T-helper 2 cell treated with Interferon-gamma antibody and Interleukin-4, amounts not matched to agents 5 μg/mL and 100 μg/mL, for 36 hours (primary cell): ENCODE measurements at regions not wholly inside any gene's neighbourhood (a gene's known extent, or its start where the extent isn't known, plus 50 kb on each side); places are given as distances from the start of the nearest gene placed in this dataset.
"Not testable (repeated sequence)": the region's sequence is repeated elsewhere in the genome, so short reads cannot be mapped to it uniquely, and the experiment has no call there.

Experiments
- DNase-seq: peaks from one replicate; pipeline ENCODE4 v3.0.0; 2021; ENCODE audit warnings: low spot score
- H3K27ac Mint-ChIP-seq: one replicate; pipeline ENCODE4 v1.8.0; 2021; ENCODE audit warnings: mild to moderate bottlenecking, mixed read lengths
- H3K27me3 Mint-ChIP-seq: one replicate; pipeline ENCODE4 v1.8.0; 2021; ENCODE audit warnings: low read depth, mixed read lengths
- H3K36me3 Mint-ChIP-seq: one replicate; pipeline ENCODE4 v1.8.0; 2021; ENCODE audit warnings: low read depth, mixed read lengths
- H3K4me1 Mint-ChIP-seq: one replicate; pipeline ENCODE4 v1.8.0; 2021; ENCODE audit warnings: low read depth, mixed read lengths
- H3K4me3 Mint-ChIP-seq: one replicate; pipeline ENCODE4 v1.8.0; 2022; ENCODE audit warnings: mild to moderate bottlenecking, moderate library complexity, mixed read lengths
- H3K9me3 Mint-ChIP-seq: one replicate; pipeline ENCODE4 v1.8.0; 2021; ENCODE audit warnings: mixed read lengths

DNA sequence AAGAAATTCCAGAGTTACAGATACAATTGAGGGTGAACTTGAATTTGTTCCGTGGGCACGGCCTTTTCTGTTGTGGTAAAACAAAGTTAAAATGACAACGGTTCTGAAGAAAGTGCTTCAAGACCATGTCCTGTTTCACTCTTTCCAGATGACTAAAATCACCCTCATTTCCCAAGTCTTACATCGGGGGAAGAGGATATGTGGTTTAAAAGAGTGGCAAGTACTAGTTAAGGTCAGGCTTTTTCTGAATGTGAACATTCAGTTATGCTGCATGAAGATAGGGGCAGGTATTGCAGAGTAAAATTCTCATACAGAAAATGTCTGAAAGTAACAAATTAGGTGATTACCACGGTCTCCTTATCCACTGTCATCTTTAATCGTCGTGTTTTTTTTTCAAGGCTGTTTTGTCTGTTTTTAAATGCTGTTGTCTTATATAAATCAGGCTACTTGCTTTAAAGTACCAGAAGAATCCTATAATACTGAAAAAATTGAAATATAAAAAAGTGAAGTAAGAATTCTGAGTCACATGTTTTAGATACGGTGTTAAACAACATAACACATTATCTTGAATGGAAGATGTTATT, 236.6 kb upstream of the PLGLB2 start:
- H3K9me3 Mint-ChIP-seq, DNase-seq, H3K27me3 Mint-ChIP-seq, H3K36me3 Mint-ChIP-seq: not testable (repeated sequence)
- Mint-ChIP-seq H3K27ac (peak overlapping the region; percentile 85), H3K4me1 (peaks cover 13% of the 10 kb centered on the region), H3K4me3 (peak overlapping the region; percentile 56)

GRCh38 chr2:87512864-87513530, 234.9 kb upstream of the PLGLB2 start:
- Mint-ChIP-seq H3K4me1 (peaks cover 22% of the 10 kb centered on the region), H3K27ac (peak overlapping the region; percentile 67), H3K4me3 (peak overlapping the region; percentile 18)
- DNase-seq, H3K27me3 Mint-ChIP-seq, H3K9me3 Mint-ChIP-seq, H3K36me3 Mint-ChIP-seq: not testable (repeated sequence)

- not testable (repeated sequence) for H3K9me3 Mint-ChIP-seq, H3K27me3 Mint-ChIP-seq, DNase-seq, H3K27ac Mint-ChIP-seq, H3K4me3 Mint-ChIP-seq, H3K36me3 Mint-ChIP-seq
- H3K4me1 Mint-ChIP-seq = peaks cover 21% of the 10 kb centered on the region
Observed at GRCh38 chr2:87514034-87514433, 233.9 kb upstream of the PLGLB2 start.

- not testable (repeated sequence) for H3K36me3 Mint-ChIP-seq, H3K27ac Mint-ChIP-seq, DNase-seq, H3K4me3 Mint-ChIP-seq, H3K27me3 Mint-ChIP-seq, H3K9me3 Mint-ChIP-seq
- peaks cover 21% of the 10 kb centered on the region for H3K4me1 Mint-ChIP-seq
Observed at GRCh38 chr2:87514515-87514914, 233.4 kb upstream of the PLGLB2 start.

GRCh38 chr2:87515226-87515625, 232.7 kb upstream of the PLGLB2 start:
- not testable (repeated sequence) for H3K36me3 Mint-ChIP-seq, DNase-seq, H3K9me3 Mint-ChIP-seq, H3K27me3 Mint-ChIP-seq
- peak overlapping the region; percentile 75 for H3K4me3 Mint-ChIP-seq
- peaks cover 21% of the 10 kb centered on the region for H3K4me1 Mint-ChIP-seq
- peak overlapping the region; percentile 92 for H3K27ac Mint-ChIP-seq

- DNase-seq, H3K36me3 Mint-ChIP-seq, H3K9me3 Mint-ChIP-seq, H3K27ac Mint-ChIP-seq, H3K27me3 Mint-ChIP-seq, H3K4me3 Mint-ChIP-seq: not testable (repeated sequence)
- peaks cover 18% of the 10 kb centered on the region for H3K4me1 Mint-ChIP-seq
Observed at GRCh38 chr2:87515875-87516274, 232.0 kb upstream of the PLGLB2 start.

DNA sequence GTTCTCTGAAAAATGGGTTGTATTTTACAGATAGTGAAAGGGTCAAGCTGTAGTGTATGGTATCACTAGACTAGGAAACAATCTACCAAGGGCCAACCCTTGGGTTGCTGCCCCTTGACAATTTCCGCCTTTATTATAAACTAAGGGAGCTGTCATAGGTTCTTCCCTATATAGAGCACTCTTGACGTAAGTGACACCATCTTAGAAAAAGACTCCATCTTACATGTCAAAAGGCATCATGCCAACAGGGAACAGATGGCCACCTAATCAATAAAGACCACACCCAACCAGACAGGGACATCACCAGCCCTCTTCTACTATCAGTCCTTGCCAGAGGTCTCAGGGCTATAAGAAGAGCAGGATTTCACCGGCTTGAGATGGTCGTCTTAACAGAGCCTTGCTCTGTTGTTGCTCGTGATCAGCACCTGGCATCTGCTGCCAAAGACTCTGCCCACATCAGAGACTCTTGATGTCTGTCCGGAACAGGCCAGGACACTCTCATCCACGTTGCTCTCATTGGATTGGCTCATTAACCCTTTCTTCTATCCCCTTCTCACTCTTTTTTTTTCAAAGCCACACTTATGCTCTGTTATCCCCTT, 231.4 kb upstream of the PLGLB2 start:
- Mint-ChIP-seq H3K4me1 (peaks cover 20% of the 10 kb centered on the region), H3K27ac (peak overlapping the region; percentile 15)
- not testable (repeated sequence) for H3K36me3 Mint-ChIP-seq, H3K4me3 Mint-ChIP-seq, DNase-seq, H3K27me3 Mint-ChIP-seq, H3K9me3 Mint-ChIP-seq

DNA sequence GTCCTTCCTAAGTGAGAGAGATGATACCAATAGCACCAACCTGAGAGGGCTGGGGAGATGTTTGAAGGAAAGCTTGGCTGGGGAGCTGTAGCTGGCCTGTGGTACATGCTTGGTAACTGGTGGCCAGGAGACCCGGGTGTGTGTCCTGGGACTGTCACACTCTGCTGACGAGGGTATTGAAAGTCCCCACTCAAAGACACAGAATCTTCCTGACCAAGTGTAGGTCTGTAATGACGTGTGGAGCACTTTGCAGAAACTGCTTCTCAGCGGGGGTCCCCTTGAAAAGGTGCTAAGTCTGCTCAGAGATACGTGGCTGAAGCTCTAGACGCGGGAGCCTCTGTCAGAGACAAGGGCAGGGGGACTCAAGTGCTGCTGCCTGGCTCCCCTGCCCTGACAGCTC, 230.4 kb upstream of the PLGLB2 start:
- H3K27ac Mint-ChIP-seq, DNase-seq, H3K27me3 Mint-ChIP-seq, H3K4me3 Mint-ChIP-seq, H3K9me3 Mint-ChIP-seq: not testable (repeated sequence)
- Mint-ChIP-seq H3K4me1 (peaks cover 22% of the 10 kb centered on the region), H3K36me3 (peaks cover 13% of the 10 kb centered on the region)

- not testable (repeated sequence) for H3K4me3 Mint-ChIP-seq, H3K27me3 Mint-ChIP-seq, H3K9me3 Mint-ChIP-seq, H3K27ac Mint-ChIP-seq, DNase-seq
- peaks cover 13% of the 10 kb centered on the region for H3K36me3 Mint-ChIP-seq
- peaks cover 22% of the 10 kb centered on the region for H3K4me1 Mint-ChIP-seq
Observed at GRCh38 chr2:87518066-87518465, 229.8 kb upstream of the PLGLB2 start.

DNA sequence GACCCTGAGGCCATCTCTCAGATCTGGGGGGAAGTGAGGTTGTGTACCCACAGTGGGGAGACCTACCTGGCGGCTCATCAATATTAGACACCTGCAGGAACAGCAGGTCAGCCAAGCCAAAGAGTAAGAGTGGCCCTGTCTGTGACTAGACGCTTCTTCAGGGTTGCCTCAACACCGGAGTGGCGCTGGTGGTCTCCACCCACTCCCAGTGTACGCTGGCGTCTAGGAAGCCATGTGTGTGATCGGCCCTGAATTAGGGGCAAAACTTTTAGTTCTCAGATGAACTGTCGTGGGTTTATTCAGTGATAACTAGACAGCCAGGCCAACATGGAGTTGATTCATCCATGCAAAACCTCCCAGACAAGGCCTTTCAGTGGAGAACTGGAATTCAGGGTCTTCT, 229.3 kb upstream of the PLGLB2 start:
- H3K4me1 Mint-ChIP-seq = peaks cover 22% of the 10 kb centered on the region
- not testable (repeated sequence) for H3K27me3 Mint-ChIP-seq, H3K9me3 Mint-ChIP-seq, H3K27ac Mint-ChIP-seq, DNase-seq
- peaks cover 14% of the 10 kb centered on the region for H3K36me3 Mint-ChIP-seq
- H3K4me3 Mint-ChIP-seq = peak overlapping the region; percentile 18

DNA sequence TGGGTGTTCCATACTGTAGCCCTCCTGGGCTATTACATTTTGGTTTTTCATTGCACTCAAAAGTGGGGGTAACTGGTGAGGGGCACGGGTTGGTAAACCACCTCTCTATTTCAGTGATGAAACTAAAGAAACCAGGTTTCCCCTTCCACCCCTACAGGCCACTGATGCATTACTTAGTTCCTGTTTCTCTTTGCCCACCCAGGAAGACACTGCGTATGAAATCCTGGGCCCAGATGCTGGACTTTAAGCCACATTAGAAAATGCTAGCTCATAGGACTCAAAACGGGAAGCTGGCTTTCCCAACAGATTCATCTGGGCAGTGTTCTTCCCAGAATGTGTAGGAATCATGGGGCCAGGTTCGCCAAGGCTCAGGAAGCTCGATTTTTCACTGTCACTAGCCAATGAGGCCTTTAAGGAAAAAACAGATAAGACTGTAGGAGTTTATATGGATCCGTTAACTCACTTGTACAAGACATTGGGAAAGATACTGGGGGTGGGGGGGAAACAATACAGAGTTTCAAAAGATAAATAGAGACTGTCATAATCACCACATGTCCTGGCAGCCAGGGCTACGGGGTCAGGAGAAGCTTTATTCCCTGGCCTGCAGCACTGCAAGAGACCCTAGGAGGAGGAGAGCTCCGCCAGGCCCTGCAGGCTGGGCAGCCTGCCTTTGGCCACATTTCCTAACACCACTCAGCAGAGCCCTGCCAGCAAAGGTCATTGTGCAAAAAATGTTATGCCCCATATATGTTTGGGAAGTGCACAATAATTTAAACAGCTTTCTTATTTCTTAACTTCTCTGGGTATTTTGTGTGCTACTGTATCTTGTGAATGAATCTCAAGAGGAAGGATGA, 228.5 kb upstream of the PLGLB2 start:
- not testable (repeated sequence) for H3K27ac Mint-ChIP-seq, DNase-seq, H3K4me3 Mint-ChIP-seq, H3K27me3 Mint-ChIP-seq, H3K9me3 Mint-ChIP-seq
- Mint-ChIP-seq H3K4me1 (peaks cover 22% of the 10 kb centered on the region), H3K36me3 (peaks cover 14% of the 10 kb centered on the region)

DNA sequence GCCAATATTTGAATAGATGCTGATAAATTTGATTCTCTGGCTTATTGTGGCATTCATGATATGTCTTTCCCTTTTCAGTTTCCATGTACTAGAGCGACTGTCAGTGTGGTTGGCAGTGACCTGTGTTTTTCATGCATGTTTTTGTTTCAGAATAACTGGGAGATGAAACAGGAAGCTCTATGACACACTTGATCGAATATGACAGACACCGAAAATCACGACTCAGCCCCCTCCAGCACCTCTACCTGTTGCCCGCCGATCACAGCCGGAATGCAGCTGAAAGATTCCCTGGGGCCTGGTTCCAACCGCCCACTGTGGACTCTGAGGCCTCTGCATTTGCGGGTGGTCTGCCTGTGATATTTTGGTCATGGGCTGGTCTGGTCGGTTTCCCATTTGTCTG, 226.8 kb upstream of the PLGLB2 start:
- H3K27me3 Mint-ChIP-seq, H3K9me3 Mint-ChIP-seq: not testable (repeated sequence)
- Mint-ChIP-seq H3K36me3 (peaks cover 11% of the 10 kb centered on the region), H3K27ac (peak overlapping the region; percentile 52), H3K4me3 (peak overlapping the region; percentile 15), H3K4me1 (peaks cover 20% of the 10 kb centered on the region)
- peak; percentile 63 for DNase-seq

- not testable (repeated sequence) for H3K4me3 Mint-ChIP-seq, H3K9me3 Mint-ChIP-seq, DNase-seq, H3K27me3 Mint-ChIP-seq
- Mint-ChIP-seq H3K36me3 (peaks cover 11% of the 10 kb centered on the region), H3K27ac (peak overlapping the region; percentile 52), H3K4me1 (peaks cover 19% of the 10 kb centered on the region)
Observed at GRCh38 chr2:87521489-87521888, 226.4 kb upstream of the PLGLB2 start.

DNA sequence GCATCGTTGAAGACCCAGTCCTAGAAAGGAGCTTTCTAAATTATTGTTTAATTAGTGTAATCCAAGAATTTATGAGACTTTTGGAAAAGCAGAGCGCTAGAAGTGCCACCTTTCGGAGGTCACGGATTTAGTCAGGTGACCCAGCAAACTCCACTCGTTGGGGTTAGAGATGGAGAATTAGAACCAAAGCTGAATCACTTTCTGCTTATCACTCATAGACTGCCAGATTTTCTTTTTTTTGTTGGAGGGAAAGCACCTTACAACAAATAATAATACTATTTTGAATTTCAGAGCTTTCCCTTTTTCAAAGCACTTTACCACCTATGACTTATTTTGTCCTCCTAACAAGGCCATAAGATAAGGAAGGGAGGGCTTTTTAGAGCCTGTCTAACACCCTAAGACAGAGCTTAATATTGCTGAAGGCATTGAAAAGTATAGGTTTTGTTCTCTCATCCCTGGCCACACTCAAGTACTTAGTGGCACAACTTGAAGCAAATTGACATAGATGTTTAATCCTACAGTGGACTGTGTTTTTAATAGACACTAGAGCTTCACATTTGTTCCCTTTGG, 223.2 kb upstream of the PLGLB2 start:
- not testable (repeated sequence) for H3K9me3 Mint-ChIP-seq, H3K4me3 Mint-ChIP-seq, H3K4me1 Mint-ChIP-seq, H3K36me3 Mint-ChIP-seq, DNase-seq, H3K27me3 Mint-ChIP-seq
- H3K27ac Mint-ChIP-seq = peak overlapping the region; percentile 45
